HAP-1 (cell line): ENCODE measurements at regions not wholly inside any gene's neighbourhood (a gene's known extent, or its start where the extent isn't known, plus 50 kb on each side); places are given as distances from the start of the nearest gene placed in this dataset.
A peak's percentile ranks its signal among the peaks of the same experiment; 100 is the strongest.
"Not testable (repeated sequence)": the region's sequence is repeated elsewhere in the genome, so short reads cannot be mapped to it uniquely, and the experiment has no call there.

Experiments used
- DNase-seq, 2 experiments: peaks; one replicate each; pipeline ENCODE4 v3.0.0-alpha.2; 2016 to 2020; ENCODE audit warnings: low spot score in 2 of 2
- H3K27me3 ChIP-seq: fragments of 250-450 bp; sonication (Bioruptor Pico); 2 replicates; pipeline ENCODE4 v1.5.1; 2020; ENCODE audit warnings: low read depth, mild to moderate bottlenecking, moderate library complexity
- H3K36me3 ChIP-seq: fragments of 250-450 bp; sonication (Bioruptor Pico); replicated peaks from 2 replicates; pipeline ENCODE4 v1.5.1; 2020; ENCODE audit warnings: mild to moderate bottlenecking
- H3K4me1 ChIP-seq: fragments of 250-450 bp; sonication (Bioruptor Pico); 2 replicates; pipeline ENCODE4 v1.5.1; 2020; ENCODE audit warnings: mild to moderate bottlenecking
- H3K4me3 ChIP-seq: fragments of 250-450 bp; sonication (Bioruptor Pico); 2 replicates; pipeline ENCODE4 v1.5.1; 2020; ENCODE audit warnings: mild to moderate bottlenecking, moderate library complexity
- H3K9me3 ChIP-seq: fragments of 250-450 bp; sonication (Bioruptor Pico); 2 replicates; pipeline ENCODE4 v1.5.1; 2020; ENCODE audit warnings: mild to moderate bottlenecking, moderate library complexity
- in situ Hi-C: fragments of 300-500 bp; cut with MboI; formaldehyde crosslinking; loops from 3 replicates; pipeline ENCODE4 v1.14.3; 2020; ENCODE audit warnings: low sequenced_read_pairs, inconsistent platforms, mixed read lengths

DNA sequence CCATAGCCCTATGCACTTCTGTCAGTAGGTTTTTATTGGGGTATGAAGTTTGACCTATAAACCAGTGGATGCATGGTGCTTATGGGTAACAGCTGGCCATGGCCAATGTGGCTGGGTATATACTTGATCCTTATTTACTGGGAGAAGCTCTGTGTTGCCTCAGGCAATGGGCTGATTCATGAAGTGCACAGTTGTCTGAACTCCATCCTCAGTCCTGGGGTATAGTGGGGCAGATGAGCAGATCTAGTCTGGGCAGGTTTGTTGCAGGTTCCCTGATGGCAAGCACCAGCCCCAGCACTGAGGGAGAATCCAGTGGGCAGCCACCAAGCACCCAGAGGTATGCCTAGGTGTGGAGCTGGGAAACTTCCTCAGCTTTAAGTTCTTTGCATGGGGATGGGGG, 274.4 kb downstream of the TDRD3 start:
- in situ Hi-C loops, result loop anchor here (25.0 kb wide), 1 partner anchor 741 kb away; the partner anchor contains the start of gene PCDH20
- Histone ChIP-seq H3K27me3 (no peaks in the 10 kb centered on the region; the same call in 1 of the 2 replicates), H3K4me3 (no peak overlapping the region), H3K9me3 (no peaks in the 10 kb centered on the region), H3K36me3 (no peaks in the 10 kb centered on the region), H3K4me1 (no peaks in the 10 kb centered on the region)
- DNase-seq, result no peak

DNA sequence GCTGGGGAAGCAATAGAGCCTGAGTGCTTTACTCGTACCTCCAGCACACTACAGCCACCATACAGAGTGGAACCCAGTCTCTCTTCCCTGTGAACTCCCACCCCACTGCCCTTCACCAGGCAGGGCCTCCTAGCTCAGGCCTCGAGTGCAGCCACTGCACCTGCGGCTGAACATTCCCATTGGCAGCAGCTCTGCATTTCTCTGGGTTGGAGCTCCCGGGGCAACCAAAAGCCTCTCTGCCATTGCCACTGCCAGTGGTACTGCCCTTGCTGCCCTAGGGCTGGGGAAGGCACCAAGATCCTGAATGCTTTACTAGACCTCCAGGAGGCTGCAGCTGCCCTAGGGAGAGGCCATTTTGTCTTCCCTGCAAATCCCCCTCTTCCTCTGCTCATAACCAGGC, 266.8 kb downstream of the TDRD3 start:
- no peaks in the 10 kb centered on the region for H3K9me3 ChIP-seq
- H3K4me1 ChIP-seq, result no peaks in the 10 kb centered on the region
- DNase-seq, result no peak
- H3K27me3 ChIP-seq, result no peaks in the 10 kb centered on the region; the same call in 1 of the 2 replicates
- no peaks in the 10 kb centered on the region for H3K36me3 ChIP-seq
- in situ Hi-C loops, result loop anchor here (25.0 kb wide), 1 partner anchor 749 kb away; the partner anchor contains the start of gene PCDH20
- H3K4me3 ChIP-seq, result no peak overlapping the region

GRCh38 chr13:60662595-60662994, 265.6 kb downstream of the TDRD3 start:
- Histone ChIP-seq H3K27me3 (no peaks in the 10 kb centered on the region), H3K4me3 (no peak overlapping the region), H3K4me1 (no peaks in the 10 kb centered on the region), H3K9me3 (no peaks in the 10 kb centered on the region), H3K36me3 (no peaks in the 10 kb centered on the region)
- DNase-seq, result no peak
- in situ Hi-C loops, result loop anchor here (25.0 kb wide), 1 partner anchor 750 kb away; the partner anchor contains the start of gene PCDH20

- Histone ChIP-seq H3K27me3 (no peaks in the 10 kb centered on the region), H3K36me3 (no peaks in the 10 kb centered on the region), H3K4me3 (no peak overlapping the region), H3K9me3 (no peaks in the 10 kb centered on the region), H3K4me1 (no peaks in the 10 kb centered on the region)
- no peak for DNase-seq
- in situ Hi-C loops, result loop anchor here (25.0 kb wide), 1 partner anchor 751 kb away; the partner anchor contains the start of gene PCDH20
These were observed 264.5 kb downstream of the TDRD3 start for GRCh38 chr13:60661521-60661920.

DNA sequence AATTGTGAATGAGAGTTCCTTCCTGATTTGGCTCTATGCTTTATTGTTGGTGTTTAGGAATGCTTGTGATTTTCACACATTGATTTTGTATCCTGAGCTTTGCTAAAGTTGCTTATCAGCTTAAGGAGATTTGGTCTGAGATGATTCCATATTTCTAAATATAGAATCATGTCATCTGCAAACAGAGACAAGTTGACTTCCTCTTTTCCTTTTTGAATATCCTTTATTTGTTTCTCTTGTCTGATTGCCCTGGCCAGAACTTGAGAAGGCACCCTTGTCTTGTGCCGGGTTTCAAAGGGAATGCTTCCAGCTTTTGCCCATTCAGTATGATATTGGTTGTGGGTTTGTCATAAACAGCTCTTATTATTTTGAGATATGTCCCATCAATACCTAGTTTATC, 260.6 kb downstream of the TDRD3 start:
- in situ Hi-C loops, result loop anchor here (25.0 kb wide), 1 partner anchor 755 kb away; the partner anchor contains the start of gene PCDH20
- H3K4me3 ChIP-seq, result not testable (repeated sequence)

DNA sequence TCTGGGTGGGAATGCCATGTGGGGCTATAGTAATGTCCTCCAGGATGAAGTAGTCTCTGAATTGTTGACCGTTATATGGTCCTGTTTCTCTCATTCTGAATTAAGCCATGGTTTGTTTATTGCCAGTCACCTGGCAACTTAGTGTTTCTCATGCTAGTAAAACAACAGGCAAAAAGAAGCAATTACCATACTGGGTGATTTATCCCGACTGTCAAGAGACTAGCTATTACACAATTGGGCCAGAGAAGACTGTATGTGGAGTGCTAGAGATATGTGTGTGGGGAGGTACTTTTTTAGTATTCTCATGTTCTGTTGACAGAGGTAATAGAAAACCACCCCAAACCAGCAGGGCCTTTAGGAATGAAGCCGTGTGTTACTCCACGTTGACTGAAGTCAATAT, 258.2 kb downstream of the TDRD3 start:
- in situ Hi-C loops, result loop anchor here (25.0 kb wide), 1 partner anchor 757 kb away; the partner anchor contains the start of gene PCDH20
- H3K36me3 ChIP-seq, result no peaks in the 10 kb centered on the region
- H3K4me1 ChIP-seq, result no peaks in the 10 kb centered on the region

More for the DNA sequence above, 260.6 kb downstream of the TDRD3 start:
- H3K36me3 ChIP-seq, H3K4me1 ChIP-seq, H3K9me3 ChIP-seq, DNase-seq, H3K27me3 ChIP-seq: not testable (repeated sequence)

GRCh38 chr13:60654415-60654814, 257.4 kb downstream of the TDRD3 start:
- Histone ChIP-seq H3K4me1 (no peaks in the 10 kb centered on the region), H3K36me3 (no peaks in the 10 kb centered on the region), H3K27me3 (no peaks in the 10 kb centered on the region), H3K9me3 (no peaks in the 10 kb centered on the region), H3K4me3 (no peak overlapping the region)
- peak; percentile 45 to 67 for DNase-seq
- in situ Hi-C loops, result loop anchor here (25.0 kb wide), 1 partner anchor 758 kb away; the partner anchor contains the start of gene PCDH20

More for the DNA sequence above, 258.2 kb downstream of the TDRD3 start:
- H3K27me3 ChIP-seq, result no peaks in the 10 kb centered on the region
- no peak overlapping the region for H3K4me3 ChIP-seq
- DNase-seq, result no peak
- H3K9me3 ChIP-seq, result no peaks in the 10 kb centered on the region

DNA sequence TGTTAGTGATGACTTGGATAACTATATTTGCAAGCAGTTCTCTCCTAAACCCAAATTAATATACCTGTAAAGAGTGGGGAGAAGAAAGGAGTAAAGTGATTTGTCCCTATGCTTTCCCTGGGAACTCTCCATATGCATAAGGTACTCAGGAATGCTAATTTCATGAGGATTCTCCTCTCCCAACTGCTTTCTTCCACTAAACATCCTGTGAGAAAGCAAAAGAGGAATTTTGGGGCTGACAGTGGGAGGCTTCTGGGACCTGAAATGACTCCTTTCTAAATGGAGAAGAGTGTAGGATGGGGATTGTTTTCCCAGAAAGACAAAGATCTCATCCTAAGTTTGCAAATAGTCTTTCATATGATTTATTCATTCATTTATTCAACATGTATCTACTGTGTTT, 250.5 kb downstream of the TDRD3 start:
- Histone ChIP-seq H3K4me1 (no peaks in the 10 kb centered on the region), H3K9me3 (no peaks in the 10 kb centered on the region), H3K27me3 (no peaks in the 10 kb centered on the region), H3K36me3 (no peaks in the 10 kb centered on the region), H3K4me3 (no peak overlapping the region)
- DNase-seq, result no peak
- in situ Hi-C loops, result loop anchor here (25.0 kb wide), 2 partner anchors 1040 to 1315 kb away; no protein-coding TSS in a partner anchor

DNA sequence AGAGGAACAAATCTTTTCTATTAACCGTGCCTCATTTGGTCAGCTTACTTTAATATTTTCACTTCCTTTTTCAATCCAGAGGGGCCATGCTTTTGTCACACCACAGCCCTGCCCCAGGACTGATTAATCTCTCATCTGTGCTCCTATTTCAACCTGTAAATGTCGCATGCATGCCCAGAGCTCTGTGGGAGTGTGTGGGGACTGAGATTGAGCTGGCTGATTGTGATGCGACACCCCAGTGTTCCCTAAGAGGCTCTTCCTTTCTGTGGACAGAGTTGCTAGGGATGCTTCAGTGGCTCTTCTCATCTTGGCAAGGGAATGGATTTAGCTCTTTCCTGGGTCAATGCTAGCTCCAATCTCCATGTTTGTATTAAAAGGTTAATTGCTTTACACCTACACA, 249.6 kb downstream of the TDRD3 start:
- no peaks in the 10 kb centered on the region for H3K36me3 ChIP-seq
- H3K27me3 ChIP-seq, result no peaks in the 10 kb centered on the region
- in situ Hi-C loops, result loop anchor here (25.0 kb wide), 2 partner anchors 1041 to 1316 kb away; no protein-coding TSS in a partner anchor
- no peak for DNase-seq
- no peak overlapping the region for H3K4me3 ChIP-seq
- H3K9me3 ChIP-seq, result no peaks in the 10 kb centered on the region
- H3K4me1 ChIP-seq, result no peaks in the 10 kb centered on the region

- Histone ChIP-seq H3K9me3 (no peaks in the 10 kb centered on the region), H3K4me3 (no peak overlapping the region), H3K27me3 (no peaks in the 10 kb centered on the region), H3K36me3 (no peaks in the 10 kb centered on the region), H3K4me1 (no peaks in the 10 kb centered on the region)
- no peak for DNase-seq
- in situ Hi-C loops, result loop anchor here (25.0 kb wide), 2 partner anchors 1042 to 1317 kb away; no protein-coding TSS in a partner anchor
These were observed 248.7 kb downstream of the TDRD3 start for GRCh38 chr13:60645676-60646075.

DNA sequence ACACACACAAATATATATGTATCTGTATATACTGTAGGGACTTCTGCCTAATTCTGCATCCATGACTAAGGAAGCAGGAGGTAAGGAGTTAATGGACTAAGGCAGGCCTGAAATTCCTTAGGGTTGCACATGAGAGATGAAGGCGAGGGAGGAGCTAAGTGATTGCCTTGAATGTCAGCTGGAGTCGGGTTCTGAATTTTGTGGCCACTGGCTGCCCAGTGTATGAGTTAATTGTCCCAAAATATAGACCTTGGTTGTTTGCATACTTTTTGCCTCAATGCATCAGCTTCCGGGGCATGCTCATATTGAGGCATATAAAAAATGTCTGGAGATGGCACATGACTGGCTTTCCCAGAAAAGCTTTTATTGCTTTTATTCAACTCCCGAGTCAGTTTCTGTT, 245.5 kb downstream of the TDRD3 start:
- DNase-seq, result no peak
- in situ Hi-C loops, result loop anchor here (25.0 kb wide), 2 partner anchors 1045 to 1320 kb away; no protein-coding TSS in a partner anchor

GRCh38 chr13:60629158-60629557, 232.1 kb downstream of the TDRD3 start:
- DNase-seq, result no peak
- Histone ChIP-seq H3K36me3 (no peaks in the 10 kb centered on the region), H3K4me1 (no peaks in the 10 kb centered on the region), H3K4me3 (no peak overlapping the region), H3K27me3 (no peaks in the 10 kb centered on the region; the same call in 1 of the 2 replicates), H3K9me3 (no peaks in the 10 kb centered on the region)
- in situ Hi-C loops, result loop anchor here (25.0 kb wide), 2 partner anchors 1058 to 1333 kb away; no protein-coding TSS in a partner anchor

More for the DNA sequence above, 245.5 kb downstream of the TDRD3 start:
- Histone ChIP-seq H3K27me3 (no peaks in the 10 kb centered on the region), H3K36me3 (no peaks in the 10 kb centered on the region), H3K9me3 (no peaks in the 10 kb centered on the region), H3K4me1 (no peaks in the 10 kb centered on the region), H3K4me3 (no peak overlapping the region)

DNA sequence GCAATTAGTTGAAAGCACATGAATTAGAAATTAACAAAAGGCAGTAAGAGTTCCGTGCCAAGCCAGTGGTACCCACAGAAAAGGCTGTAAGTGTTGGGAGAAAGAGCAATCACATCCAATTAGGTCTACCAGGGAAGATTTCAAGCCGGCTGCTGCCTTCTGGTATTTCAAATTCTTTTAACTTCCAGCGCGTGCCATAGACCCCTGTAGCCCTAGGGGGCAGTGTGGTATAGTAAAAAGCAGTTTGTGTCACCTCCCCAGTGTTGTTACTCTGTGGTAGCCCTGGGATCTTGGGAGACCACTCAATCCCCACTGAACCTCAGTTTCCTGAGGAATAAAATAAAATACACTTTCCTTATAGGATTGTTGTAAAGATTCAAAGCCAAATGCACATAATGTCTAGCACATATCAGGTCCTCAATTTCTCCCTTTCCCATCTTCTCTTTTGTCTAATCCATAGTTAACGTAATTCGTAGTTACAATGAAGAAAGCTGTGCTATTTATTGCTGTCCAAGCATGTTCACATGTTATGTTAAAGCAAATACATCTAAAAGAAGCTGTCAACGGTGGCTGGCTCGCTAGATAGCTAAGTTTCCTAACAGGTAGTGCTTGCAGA, 230.2 kb downstream of the TDRD3 start:
- Histone ChIP-seq H3K36me3 (no peaks in the 10 kb centered on the region), H3K9me3 (no peaks in the 10 kb centered on the region), H3K27me3 (0 out of 2 replicates have a peak, but pooled peaks cover 3% of the 10 kb centered on the region), H3K4me3 (no peak overlapping the region), H3K4me1 (no peaks in the 10 kb centered on the region)
- in situ Hi-C loops, result loop anchor here (25.0 kb wide), 2 partner anchors 1060 to 1335 kb away; no protein-coding TSS in a partner anchor
- DNase-seq, result peak; percentile 37 to 74
